GM19240 (cell line): ENCODE measurements at regions not wholly inside any gene's neighbourhood (a gene's known extent, or its start where the extent isn't known, plus 50 kb on each side); places are given as distances from the start of the nearest gene placed in this dataset.
"Not testable (repeated sequence)": the region's sequence is repeated elsewhere in the genome, so short reads cannot be mapped to it uniquely, and the experiment has no call there.

ENCODE experiments used
- DNase-seq: peaks from one replicate; pipeline ENCODE4 v3.0.0; 2011; ENCODE audit warnings: low spot score; ENCODE audit not compliant: insufficient read length

- DNase-seq, result no peak
Observed at GRCh38 chr5:166535641-166536040, 1755.8 kb upstream of the WWC1 start.

DNA sequence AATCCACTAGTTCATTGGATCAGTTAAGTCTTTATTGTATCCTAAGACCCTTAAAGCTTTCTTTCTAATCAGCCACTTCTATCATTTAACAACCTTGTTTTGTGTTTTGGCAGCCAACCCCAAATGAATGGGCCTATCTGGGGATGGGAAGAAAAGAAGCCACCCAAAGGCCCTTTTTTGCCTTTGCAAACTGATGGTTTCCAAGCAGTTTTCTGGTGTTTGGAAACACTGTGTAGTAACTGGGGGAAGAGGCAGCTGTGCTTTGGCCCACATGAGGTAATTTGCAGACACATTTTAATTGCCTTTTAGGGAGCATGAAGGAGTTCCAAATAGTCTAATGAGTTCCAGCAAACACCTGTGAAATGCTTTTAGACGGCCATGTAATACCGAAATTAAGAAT lies 1751.3 kb upstream of the WWC1 start:
- no peak for DNase-seq

GRCh38 chr5:166551384-166551783 lies 1740.1 kb upstream of the WWC1 start:
- DNase-seq, result no peak

DNA sequence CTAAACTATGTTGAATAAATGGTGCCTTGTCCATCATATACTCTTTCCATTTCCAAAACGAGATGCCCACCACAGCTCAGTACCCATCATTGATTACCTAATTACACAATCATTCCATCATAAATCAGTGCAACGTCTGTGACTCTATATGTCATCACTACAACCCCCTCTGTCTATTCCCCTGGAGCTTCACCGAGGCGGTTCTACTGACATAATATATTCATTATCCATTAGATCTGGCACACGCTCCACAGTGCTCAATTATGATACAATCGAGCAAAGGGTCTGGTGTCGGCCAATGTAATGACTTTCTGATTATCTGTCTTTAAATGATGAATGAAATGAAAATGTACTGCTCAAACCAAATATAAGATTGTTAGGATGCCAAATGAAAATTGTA lies 1737.7 kb upstream of the WWC1 start:
- no peak for DNase-seq

- no peak for DNase-seq
Observed at GRCh38 chr5:166561759-166562158, 1729.7 kb upstream of the WWC1 start.

DNA sequence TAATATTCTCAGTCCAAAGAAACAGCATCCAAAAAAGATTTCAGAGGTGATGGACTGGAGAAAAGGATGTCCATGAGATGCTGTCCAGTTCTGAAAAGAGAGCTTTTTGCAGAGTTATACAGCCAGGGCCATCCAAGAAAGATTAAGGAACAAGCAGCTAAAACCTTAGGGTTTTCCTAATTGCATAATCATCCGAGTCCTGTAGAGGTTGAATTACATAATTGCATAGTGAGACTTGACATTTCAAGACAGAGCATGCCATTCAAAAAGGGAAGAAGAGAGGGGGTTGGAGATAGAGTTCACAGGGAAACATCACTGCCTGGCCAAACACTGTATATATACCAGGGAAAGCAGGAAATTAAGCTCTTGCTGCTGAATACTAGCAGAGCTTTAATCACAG lies 1729.2 kb upstream of the WWC1 start:
- no peak for DNase-seq

- no peak for DNase-seq
Observed at GRCh38 chr5:166566725-166567124, 1724.7 kb upstream of the WWC1 start.

GRCh38 chr5:166570865-166571264 lies 1720.6 kb upstream of the WWC1 start:
- no peak for DNase-seq

- DNase-seq, result no peak
Observed at GRCh38 chr5:166571668-166572067, 1719.8 kb upstream of the WWC1 start.

GRCh38 chr5:166576323-166576722 lies 1715.1 kb upstream of the WWC1 start:
- no peak for DNase-seq

DNA sequence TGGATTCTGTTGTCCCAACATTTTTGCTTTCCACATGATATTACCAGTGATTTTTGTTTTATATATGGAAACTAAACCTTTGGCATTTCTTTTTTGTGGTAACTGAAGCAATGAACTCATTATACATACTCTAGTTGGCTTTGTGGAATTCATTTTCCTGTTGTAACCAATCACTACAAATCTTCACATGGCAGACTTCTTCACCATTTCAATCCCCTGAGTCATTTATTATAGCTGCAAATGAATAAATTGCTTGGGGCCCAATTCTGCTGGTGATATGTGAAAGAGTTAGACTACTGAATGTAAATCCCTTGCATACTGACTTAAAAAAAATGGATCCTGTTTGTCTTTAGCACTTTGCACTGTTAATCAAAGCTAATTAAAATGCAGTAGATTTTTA lies 1709.6 kb upstream of the WWC1 start:
- DNase-seq, result no peak

DNA sequence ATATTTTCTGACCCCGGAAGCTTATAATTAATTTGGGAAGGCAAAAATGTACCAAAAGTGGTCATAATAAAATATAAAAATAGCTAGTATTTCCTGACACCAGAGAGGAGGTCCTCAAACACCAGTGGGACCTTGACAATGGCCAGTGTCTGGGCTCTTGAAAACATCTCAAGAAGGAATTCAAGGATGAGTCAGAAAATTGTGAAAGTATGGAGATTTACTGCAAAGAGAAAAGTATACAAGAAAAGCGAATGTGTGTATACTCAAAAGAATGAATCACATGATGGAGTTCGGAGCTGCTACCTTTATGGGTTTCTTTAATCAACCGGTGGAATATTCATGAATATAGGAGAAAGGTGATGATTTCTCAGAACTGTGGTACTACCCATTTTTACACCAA lies 1709.0 kb upstream of the WWC1 start:
- DNase-seq, result no peak

- no peak for DNase-seq
Observed at GRCh38 chr5:166594567-166594966, 1696.9 kb upstream of the WWC1 start.

DNA sequence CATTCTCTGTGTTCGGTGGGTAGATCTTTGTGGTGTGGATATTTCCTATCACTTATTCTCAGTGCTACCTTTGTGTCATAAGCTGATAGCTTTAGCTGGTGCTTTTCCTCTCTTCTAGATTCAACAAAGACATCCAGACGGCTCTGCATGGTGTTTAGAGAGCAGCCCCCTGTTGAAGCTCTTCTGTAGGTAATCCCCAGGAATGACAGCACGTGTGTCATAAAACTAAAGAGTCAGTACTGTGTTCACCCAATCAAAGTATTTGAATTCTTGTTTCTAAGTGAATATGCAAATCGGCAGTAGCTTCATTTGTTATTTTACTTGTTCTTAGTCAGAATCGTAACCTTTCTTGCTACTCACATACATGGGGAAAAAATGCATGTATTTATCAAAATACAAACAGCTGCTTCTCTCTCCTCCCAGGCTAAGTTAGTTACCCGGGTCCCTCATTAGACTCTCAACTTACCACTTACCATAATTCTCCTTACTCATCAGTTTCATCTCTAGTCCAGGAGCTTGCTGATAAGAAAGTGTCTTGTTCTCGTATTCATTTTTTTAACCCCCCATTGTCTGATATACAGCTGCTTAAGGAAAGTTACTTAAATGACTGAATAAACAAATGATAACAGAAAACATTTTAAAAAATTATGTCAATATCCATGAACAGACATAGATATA lies 1696.0 kb upstream of the WWC1 start:
- DNase-seq, result no peak

GRCh38 chr5:166596043-166596442 lies 1695.4 kb upstream of the WWC1 start:
- DNase-seq, result no peak

DNA sequence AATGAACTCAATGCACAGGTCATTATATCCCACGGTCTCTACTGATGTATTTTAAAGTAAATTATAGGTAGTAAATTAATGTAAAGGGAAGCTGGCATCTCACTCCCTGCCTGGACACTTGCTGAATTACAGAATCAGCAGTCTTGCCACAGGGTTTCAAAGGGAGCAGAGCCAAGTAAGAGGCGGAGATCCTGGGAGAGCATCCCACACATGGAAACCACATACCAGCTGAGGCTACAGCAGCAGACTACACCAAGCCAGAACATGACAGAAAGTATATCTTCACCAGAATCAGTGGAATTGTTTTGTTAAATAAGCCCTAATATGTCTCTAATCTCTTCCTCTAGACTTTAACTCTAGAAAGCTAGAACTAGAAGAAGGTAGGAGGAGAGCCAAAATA lies 1689.2 kb upstream of the WWC1 start:
- DNase-seq, result no peak

DNA sequence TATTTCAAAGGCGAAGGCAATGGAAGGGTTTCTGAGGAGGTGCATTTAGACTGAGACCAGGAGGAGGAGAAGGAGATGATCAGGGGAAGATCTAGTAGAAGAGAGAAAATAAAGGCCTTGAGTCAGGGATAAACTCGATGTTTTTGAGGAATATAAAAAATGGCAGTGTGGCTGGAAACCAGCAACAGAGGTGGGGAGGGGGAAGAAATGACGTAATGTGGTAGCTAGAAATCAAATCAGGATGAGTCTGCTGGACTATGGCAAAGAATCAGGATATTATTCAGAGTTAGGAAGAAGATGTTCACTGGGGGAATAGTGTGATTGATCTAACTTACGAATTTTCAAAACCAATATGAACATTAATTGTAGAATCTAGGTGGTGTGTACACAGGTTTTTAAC lies 1673.9 kb upstream of the WWC1 start:
- no peak for DNase-seq

DNA sequence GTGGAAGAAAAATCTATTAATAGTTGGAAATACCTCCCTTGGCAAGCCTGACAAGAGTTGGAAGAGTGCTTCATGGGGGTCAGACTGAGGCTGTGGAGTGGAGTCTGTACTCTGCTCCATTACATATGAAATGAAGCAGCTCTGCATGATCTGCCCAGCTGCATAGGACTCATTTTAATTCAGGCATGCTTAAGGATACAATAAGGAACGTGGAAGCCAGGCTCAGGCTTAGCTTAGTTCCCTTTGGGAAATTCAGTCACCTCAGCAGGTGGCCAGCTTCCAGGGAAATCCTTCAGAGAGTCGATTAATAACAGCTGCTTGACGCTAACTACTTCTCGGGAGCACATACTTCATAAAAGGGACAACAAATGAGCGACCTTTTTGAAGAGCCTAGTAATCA lies 1672.9 kb upstream of the WWC1 start:
- no peak for DNase-seq

- DNase-seq, result no peak
Observed at GRCh38 chr5:166624573-166624972, 1666.9 kb upstream of the WWC1 start.

GRCh38 chr5:166625210-166625865 lies 1666.1 kb upstream of the WWC1 start:
- DNase-seq, result no peak

DNA sequence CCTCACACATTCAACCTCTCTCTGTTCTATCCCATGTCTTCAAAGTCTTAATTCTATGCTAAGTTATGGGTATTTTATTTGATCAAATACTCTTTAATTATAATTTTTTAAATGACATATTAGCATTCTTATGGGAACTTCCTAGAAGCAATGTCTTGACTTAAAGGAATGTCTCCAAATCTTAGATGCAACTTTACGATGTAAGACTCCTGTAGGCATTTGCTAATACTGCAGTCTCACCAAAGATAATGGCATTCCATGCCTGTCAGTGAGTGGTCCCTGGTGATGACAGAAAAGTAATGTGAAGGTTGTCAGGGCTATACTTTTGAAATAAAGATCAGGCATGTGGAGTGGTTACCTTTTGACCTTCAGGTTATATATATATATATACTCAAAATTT lies 1654.2 kb upstream of the WWC1 start:
- DNase-seq, result no peak

GRCh38 chr5:166639151-166639550 lies 1652.3 kb upstream of the WWC1 start:
- no peak for DNase-seq

DNA sequence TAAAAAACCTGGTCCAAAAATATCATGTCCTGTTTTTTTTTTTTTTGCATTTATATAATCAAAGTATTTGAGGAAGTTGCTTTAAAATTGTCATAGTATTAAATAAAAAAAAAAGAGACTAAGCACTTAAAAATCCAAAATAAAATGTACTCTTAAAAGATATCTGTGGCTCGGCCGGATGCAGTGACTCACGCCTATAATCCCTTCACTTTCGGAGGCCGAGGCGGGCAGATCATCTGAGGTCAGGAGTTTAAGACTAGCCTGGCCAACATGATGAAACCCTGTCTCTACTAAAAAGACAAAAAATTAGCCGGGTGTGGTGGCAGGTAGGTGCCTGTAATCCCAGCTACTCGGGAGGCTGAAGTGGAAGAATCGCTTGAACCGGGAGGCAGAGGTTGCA lies 1651.3 kb upstream of the WWC1 start:
- not testable (repeated sequence) for DNase-seq
